ENCODE measurements at regions not wholly inside any gene's neighbourhood (a gene's known extent, or its start where the extent isn't known, plus 50 kb on each side); places are given as distances from the start of the nearest gene placed in this dataset.

GRCh38 chr4:147312376-147313046 lies 168.4 kb upstream of the EDNRA start:
- no peak for DNase-seq (ENCODE audit: low read depth)

- DNase-seq (ENCODE audit: low read depth) = no peak
These were observed 167.8 kb upstream of the EDNRA start for GRCh38 chr4:147313108-147313507.

- no peak for DNase-seq (ENCODE audit: low read depth)
These were observed 162.3 kb upstream of the EDNRA start for GRCh38 chr4:147318586-147318985.

GRCh38 chr4:147325571-147325981 lies 155.3 kb upstream of the EDNRA start:
- no peak for DNase-seq (ENCODE audit: low read depth)

GRCh38 chr4:147326591-147326990 lies 154.3 kb upstream of the EDNRA start:
- no peak for DNase-seq (ENCODE audit: low read depth)

- DNase-seq (ENCODE audit: low read depth) = no peak
These were observed 153.6 kb upstream of the EDNRA start for GRCh38 chr4:147327322-147327721.

- DNase-seq (ENCODE audit: low read depth) = no peak
These were observed 152.7 kb upstream of the EDNRA start for GRCh38 chr4:147328189-147328588.

- DNase-seq (ENCODE audit: low read depth) = no peak
These were observed 152.0 kb upstream of the EDNRA start for GRCh38 chr4:147328756-147329446.

GRCh38 chr4:147332091-147332490 lies 148.8 kb upstream of the EDNRA start:
- DNase-seq (ENCODE audit: low read depth) = no peak

- no peak for DNase-seq (ENCODE audit: low read depth)
These were observed 146.4 kb upstream of the EDNRA start for GRCh38 chr4:147334478-147334877.

GRCh38 chr4:147335183-147335582 lies 145.7 kb upstream of the EDNRA start:
- DNase-seq (ENCODE audit: low read depth) = no peak

GRCh38 chr4:147336252-147336651 lies 144.6 kb upstream of the EDNRA start:
- DNase-seq (ENCODE audit: low read depth) = no peak

GRCh38 chr4:147339100-147339499 lies 141.8 kb upstream of the EDNRA start:
- DNase-seq (ENCODE audit: low read depth) = no peak

- no peak for DNase-seq (ENCODE audit: low read depth)
These were observed 140.8 kb upstream of the EDNRA start for GRCh38 chr4:147340111-147340510.

- no peak for DNase-seq (ENCODE audit: low read depth)
These were observed 140.2 kb upstream of the EDNRA start for GRCh38 chr4:147340591-147341120.

GRCh38 chr4:147343692-147344091 lies 137.2 kb upstream of the EDNRA start:
- no peak for DNase-seq (ENCODE audit: low read depth)

- no peak for DNase-seq (ENCODE audit: low read depth)
These were observed 135.2 kb upstream of the EDNRA start for GRCh38 chr4:147345662-147346061.

- no peak for DNase-seq (ENCODE audit: low read depth)
These were observed 133.7 kb upstream of the EDNRA start for GRCh38 chr4:147347217-147347616.

GRCh38 chr4:147349193-147349592 lies 131.7 kb upstream of the EDNRA start:
- DNase-seq (ENCODE audit: low read depth) = no peak

- DNase-seq (ENCODE audit: low read depth) = no peak
These were observed 129.7 kb upstream of the EDNRA start for GRCh38 chr4:147351083-147351787.

- DNase-seq (ENCODE audit: low read depth) = no peak
These were observed 126.7 kb upstream of the EDNRA start for GRCh38 chr4:147354237-147354636.

- no peak for DNase-seq (ENCODE audit: low read depth)
These were observed 125.8 kb upstream of the EDNRA start for GRCh38 chr4:147355032-147355656.
